ENCODE measurements at regions not wholly inside any gene's neighbourhood (a gene's known extent, or its start where the extent isn't known, plus 50 kb on each side); places are given as distances from the start of the nearest gene placed in this dataset.

DNA sequence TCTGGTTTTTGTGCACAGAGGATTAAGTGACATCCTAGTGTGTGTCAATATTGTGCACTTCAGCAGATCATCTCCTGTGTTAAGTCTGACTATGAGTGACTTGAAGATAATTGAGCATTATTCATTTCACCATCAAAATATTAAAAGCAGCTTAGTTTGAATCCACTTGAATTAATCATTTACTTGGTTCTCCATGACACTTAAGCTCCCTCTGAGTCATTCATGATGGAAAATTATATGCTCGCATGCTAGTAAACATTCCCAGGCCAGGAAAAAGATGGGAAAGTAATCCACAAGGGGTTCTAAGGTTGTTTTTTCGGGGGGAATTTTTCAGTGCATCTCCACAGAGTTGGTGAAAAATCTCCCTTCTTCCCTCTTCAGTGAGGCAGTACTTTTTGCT lies 97.2 kb upstream of the EOLA2 start:
- H3K27ac ChIP-seq, result no peak overlapping the region
- no peaks in the 10 kb centered on the region for H3K36me3 ChIP-seq
- TF ChIP-seq, protein P1, sequence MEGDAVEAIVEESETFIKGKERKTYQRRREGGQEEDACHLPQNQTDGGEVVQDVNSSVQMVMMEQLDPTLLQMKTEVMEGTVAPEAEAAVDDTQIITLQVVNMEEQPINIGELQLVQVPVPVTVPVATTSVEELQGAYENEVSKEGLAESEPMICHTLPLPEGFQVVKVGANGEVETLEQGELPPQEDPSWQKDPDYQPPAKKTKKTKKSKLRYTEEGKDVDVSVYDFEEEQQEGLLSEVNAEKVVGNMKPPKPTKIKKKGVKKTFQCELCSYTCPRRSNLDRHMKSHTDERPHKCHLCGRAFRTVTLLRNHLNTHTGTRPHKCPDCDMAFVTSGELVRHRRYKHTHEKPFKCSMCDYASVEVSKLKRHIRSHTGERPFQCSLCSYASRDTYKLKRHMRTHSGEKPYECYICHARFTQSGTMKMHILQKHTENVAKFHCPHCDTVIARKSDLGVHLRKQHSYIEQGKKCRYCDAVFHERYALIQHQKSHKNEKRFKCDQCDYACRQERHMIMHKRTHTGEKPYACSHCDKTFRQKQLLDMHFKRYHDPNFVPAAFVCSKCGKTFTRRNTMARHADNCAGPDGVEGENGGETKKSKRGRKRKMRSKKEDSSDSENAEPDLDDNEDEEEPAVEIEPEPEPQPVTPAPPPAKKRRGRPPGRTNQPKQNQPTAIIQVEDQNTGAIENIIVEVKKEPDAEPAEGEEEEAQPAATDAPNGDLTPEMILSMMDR (IDR thresholded peaks at IDR 0.05), result no peak
- no peaks in the 10 kb centered on the region for H3K27me3 ChIP-seq
- H3K4me3 ChIP-seq, result no peak overlapping the region
- H3K4me1 ChIP-seq, result peaks cover 0 to 7% of the 10 kb centered on the region in 2 donors
- DNase-seq (ENCODE audit: low spot score), result no peak
- peaks cover 0 to 16% of the 10 kb centered on the region in 2 donors for H3K9me3 ChIP-seq

DNA sequence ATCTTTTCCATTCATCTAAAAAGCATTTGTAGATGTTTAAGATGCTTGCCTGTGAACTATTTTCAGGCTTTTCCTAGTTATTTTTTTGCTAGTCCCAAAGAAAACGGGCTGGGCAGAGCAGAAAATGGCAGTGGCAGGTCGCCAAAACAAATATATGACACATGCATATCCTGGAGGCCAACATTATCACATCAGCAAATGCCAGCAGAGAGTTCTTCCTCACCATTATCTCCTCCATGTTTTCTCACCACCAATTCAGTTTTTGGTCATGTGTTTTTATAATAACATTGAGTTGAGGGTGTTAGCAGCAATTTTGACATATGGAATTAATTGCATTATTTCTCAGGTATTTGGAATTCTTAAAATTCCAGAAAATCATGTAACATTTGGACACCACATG lies 97.9 kb upstream of the EOLA2 start:
- Histone ChIP-seq H3K4me1 (peaks cover 0 to 7% of the 10 kb centered on the region in 2 donors), H3K27ac (no peak overlapping the region), H3K9me3 (peaks cover 0 to 16% of the 10 kb centered on the region in 2 donors), H3K4me3 (no peak overlapping the region), H3K27me3 (no peaks in the 10 kb centered on the region), H3K36me3 (no peaks in the 10 kb centered on the region)
- TF ChIP-seq, protein P1 (IDR thresholded peaks at IDR 0.05), result no peak
- DNase-seq (ENCODE audit: low spot score), result no peak

DNA sequence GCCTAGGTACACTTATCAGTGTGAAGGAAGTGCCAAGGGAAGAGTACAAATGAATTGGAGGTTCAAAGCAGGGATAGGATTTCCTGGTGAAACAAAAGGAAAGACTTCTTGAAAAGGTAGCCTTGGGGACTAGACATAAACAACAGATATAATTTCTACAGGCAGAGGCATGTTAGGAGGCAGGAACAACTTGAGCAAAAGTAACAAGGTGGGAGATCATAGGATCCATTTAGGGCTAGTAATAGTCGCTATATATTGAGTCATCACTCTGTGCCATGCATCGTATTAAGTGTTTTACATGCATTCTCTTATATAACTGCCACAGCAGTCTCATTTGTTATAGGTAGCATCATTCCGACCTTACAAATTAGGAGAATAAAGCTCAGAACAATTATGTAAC lies 98.3 kb upstream of the EOLA2 start:
- DNase-seq (ENCODE audit: low spot score), result no peak
- H3K36me3 ChIP-seq, result no peaks in the 10 kb centered on the region
- H3K4me1 ChIP-seq, result peaks cover 0 to 7% of the 10 kb centered on the region in 2 donors
- TF ChIP-seq, protein P1 (IDR thresholded peaks at IDR 0.05), result no peak
- H3K9me3 ChIP-seq, result peaks cover 0 to 17% of the 10 kb centered on the region in 2 donors
- no peak overlapping the region for H3K4me3 ChIP-seq
- no peak overlapping the region for H3K27ac ChIP-seq
- H3K27me3 ChIP-seq, result no peaks in the 10 kb centered on the region

GRCh38 chrX:150037041-150037440 lies 98.8 kb upstream of the EOLA2 start:
- peaks cover 0 to 7% of the 10 kb centered on the region in 2 donors for H3K4me1 ChIP-seq
- no peak overlapping the region for H3K27ac ChIP-seq
- TF ChIP-seq, protein P1 (IDR thresholded peaks at IDR 0.05), result no peak
- peaks cover 0 to 21% of the 10 kb centered on the region in 2 donors for H3K9me3 ChIP-seq
- H3K4me3 ChIP-seq, result no peak overlapping the region
- no peak for DNase-seq (ENCODE audit: low spot score)
- H3K36me3 ChIP-seq, result no peaks in the 10 kb centered on the region
- no peaks in the 10 kb centered on the region for H3K27me3 ChIP-seq

DNA sequence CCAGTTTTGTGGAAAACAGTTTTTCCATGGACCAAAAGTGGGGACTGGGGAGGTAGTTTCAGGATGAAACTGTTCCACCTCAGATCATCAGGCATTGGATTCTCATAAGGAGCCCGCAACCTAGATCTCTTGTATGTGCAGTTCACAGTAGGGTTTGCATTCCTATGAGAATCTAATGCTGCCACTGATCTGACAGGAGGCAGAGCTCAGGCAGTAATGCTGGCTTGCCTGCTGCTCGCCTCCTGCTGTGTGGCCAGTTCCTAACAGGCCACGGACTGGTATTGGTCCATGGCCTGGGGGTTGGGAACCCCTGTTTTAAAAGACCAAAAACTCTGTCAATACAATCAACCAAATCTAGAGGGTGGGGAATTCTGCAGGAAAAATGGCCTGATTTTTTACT lies 100.0 kb upstream of the EOLA2 start:
- H3K9me3 ChIP-seq, result peaks cover 0 to 27% of the 10 kb centered on the region in 2 donors
- no peak overlapping the region for H3K4me3 ChIP-seq
- no peak overlapping the region for H3K27ac ChIP-seq
- DNase-seq (ENCODE audit: low spot score), result no peak
- TF ChIP-seq, protein P1 (IDR thresholded peaks at IDR 0.05), result no peak
- peaks cover 0 to 7% of the 10 kb centered on the region in 2 donors for H3K4me1 ChIP-seq
- no peaks in the 10 kb centered on the region for H3K27me3 ChIP-seq
- no peaks in the 10 kb centered on the region for H3K36me3 ChIP-seq

DNA sequence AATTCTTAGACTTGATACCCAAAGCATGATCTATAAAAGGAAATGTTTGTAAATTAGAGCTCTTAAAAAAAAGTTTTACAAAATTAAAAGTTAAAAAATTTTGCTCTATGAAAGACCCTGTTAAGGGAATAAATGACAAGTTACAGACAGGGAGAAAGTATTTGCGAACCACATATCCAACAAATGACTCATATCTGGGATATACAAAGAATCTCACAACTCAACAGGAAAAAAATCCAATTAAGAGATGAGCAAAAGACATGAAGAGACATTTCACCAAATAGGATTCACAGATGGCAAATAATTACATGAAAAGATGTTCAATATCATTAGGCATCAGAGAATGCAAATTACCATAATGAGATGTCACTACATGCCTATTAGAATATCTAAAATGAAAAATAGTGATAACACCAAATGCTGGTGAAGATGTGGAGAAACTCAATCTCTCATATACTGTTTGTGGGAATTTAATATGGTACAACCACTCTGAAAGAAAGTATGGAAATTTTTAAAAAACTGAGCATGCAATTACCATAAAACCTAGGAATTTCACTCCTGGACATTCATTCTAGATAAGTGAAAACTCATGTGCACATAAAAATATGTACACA lies 100.8 kb upstream of the EOLA2 start:
- H3K4me1 ChIP-seq, result peaks cover 0 to 7% of the 10 kb centered on the region in 2 donors
- H3K27me3 ChIP-seq, result no peaks in the 10 kb centered on the region
- H3K36me3 ChIP-seq, result no peaks in the 10 kb centered on the region
- no peak overlapping the region for H3K27ac ChIP-seq
- TF ChIP-seq, protein P1 (IDR thresholded peaks at IDR 0.05), result no peak
- H3K9me3 ChIP-seq, result peaks cover 0 to 26% of the 10 kb centered on the region in 2 donors
- no peak overlapping the region for H3K4me3 ChIP-seq
- DNase-seq (ENCODE audit: low spot score), result no peak
